HL-60 (cell line): ENCODE measurements at regions not wholly inside any gene's neighbourhood (a gene's known extent, or its start where the extent isn't known, plus 50 kb on each side); places are given as distances from the start of the nearest gene placed in this dataset.

Source experiments
- DNase-seq, 2 experiments: peaks; one replicate each; pipeline ENCODE4 v3.0.0-alpha.2; 2010 to 2020; ENCODE audit warnings: low read depth in 1 of 2, low spot score in 1 of 2
- H3K27ac ChIP-seq: fragments of 250-450 bp; sonication (Bioruptor Pico); replicated peaks from 2 replicates; pipeline ENCODE4 v1.5.1; 2020; ENCODE audit warnings: mild to moderate bottlenecking, moderate library complexity
- H3K27me3 ChIP-seq: fragments of 250-450 bp; sonication (Bioruptor Pico); 2 replicates; pipeline ENCODE4 v1.5.1; 2021; ENCODE audit warnings: mild to moderate bottlenecking, moderate library complexity; ENCODE audit not compliant: insufficient read depth, poor library complexity, severe bottlenecking
- H3K4me3 ChIP-seq: replicated peaks from 2 replicates; pipeline ENCODE4 v1.5.1; 2011; ENCODE audit warnings: mild to moderate bottlenecking, control low read depth, low read length; ENCODE audit not compliant: insufficient read depth
- CTCF ChIP-seq: IDR thresholded peaks from one replicate; pipeline ENCODE4 v1.5.1; 2011; ENCODE audit warnings: low read length, control low read depth, inconsistent platforms; ENCODE audit not compliant: insufficient read depth
- GABPA ChIP-seq: IDR thresholded peaks from 2 replicates; pipeline ENCODE4 v1.6.1; 2012; ENCODE audit warnings: low read depth
- POLR2AphosphoS5 ChIP-seq: IDR thresholded peaks from 2 replicates; pipeline ENCODE4 v1.6.1; 2012; ENCODE audit warnings: low read depth
- REST ChIP-seq: IDR thresholded peaks from 2 replicates; pipeline ENCODE4 v1.6.1; 2012; ENCODE audit warnings: low read depth; ENCODE audit not compliant: insufficient replicate concordance
- SPI1 ChIP-seq: IDR thresholded peaks from 2 replicates; pipeline ENCODE4 v1.6.1; 2012; ENCODE audit warnings: low read depth, mild to moderate bottlenecking, borderline replicate concordance

GRCh38 chr4:151842430-151843079 lies 81.7 kb upstream of the GATB start:
- TF ChIP-seq GABPA (no peak), POLR2AphosphoS5 (no peak), CTCF (no peak), REST (no peak), SPI1 (no peak)
- no peak for DNase-seq
- Histone ChIP-seq H3K27me3 (no peaks in the 10 kb centered on the region), H3K4me3 (no peak overlapping the region), H3K27ac (no peak overlapping the region)

- Histone ChIP-seq H3K27me3 (no peaks in the 10 kb centered on the region), H3K4me3 (no peak overlapping the region), H3K27ac (no peak overlapping the region)
- TF ChIP-seq GABPA (no peak), REST (no peak), POLR2AphosphoS5 (no peak), SPI1 (no peak), CTCF (no peak)
- DNase-seq, result no peak
Observed at GRCh38 chr4:151841107-151841506, 80.3 kb upstream of the GATB start.

GRCh38 chr4:151835467-151835866 lies 74.7 kb upstream of the GATB start:
- no peak for DNase-seq
- Histone ChIP-seq H3K27ac (no peak overlapping the region), H3K4me3 (no peak overlapping the region), H3K27me3 (no peaks in the 10 kb centered on the region)
- no peak for TF ChIP-seq SPI1
- TF ChIP-seq CTCF, result no peak
- TF ChIP-seq POLR2AphosphoS5, result no peak
- TF ChIP-seq REST, result no peak
